Activated CD4-positive, alpha-beta T cell treated with anti-CD3 and anti-CD28 coated beads for 48 hours (primary cell): ENCODE measurements at regions not wholly inside any gene's neighbourhood (a gene's known extent, or its start where the extent isn't known, plus 50 kb on each side); places are given as distances from the start of the nearest gene placed in this dataset.

Source experiments
- DNase-seq: peaks from one replicate; pipeline ENCODE4 v3.0.0-alpha.2; 2020

- DNase-seq = no peak
Observed at GRCh38 chr1:5369223-5369622, 623.0 kb downstream of the NPHP4 start.

GRCh38 chr1:5368201-5368600, 624.0 kb downstream of the NPHP4 start:
- DNase-seq = no peak

GRCh38 chr1:5367306-5367705, 624.9 kb downstream of the NPHP4 start:
- DNase-seq = no peak

GRCh38 chr1:5365751-5366150, 626.5 kb downstream of the NPHP4 start:
- no peak for DNase-seq

GRCh38 chr1:5364591-5364990, 627.6 kb downstream of the NPHP4 start:
- DNase-seq = no peak

- DNase-seq = no peak
Observed at GRCh38 chr1:5354681-5355080, 637.5 kb downstream of the NPHP4 start.

- no peak for DNase-seq
Observed at GRCh38 chr1:5351366-5351765, 640.9 kb downstream of the NPHP4 start.

- DNase-seq = no peak
Observed at GRCh38 chr1:5349526-5349925, 642.7 kb downstream of the NPHP4 start.

- DNase-seq = no peak
Observed at GRCh38 chr1:5348732-5349465, 643.3 kb downstream of the NPHP4 start.

GRCh38 chr1:5347726-5348125, 644.5 kb downstream of the NPHP4 start:
- no peak for DNase-seq

- no peak for DNase-seq
Observed at GRCh38 chr1:5345556-5345955, 646.7 kb downstream of the NPHP4 start.

- no peak for DNase-seq
Observed at GRCh38 chr1:5343256-5344020, 648.8 kb downstream of the NPHP4 start.

GRCh38 chr1:5342830-5343229, 649.4 kb downstream of the NPHP4 start:
- no peak for DNase-seq

GRCh38 chr1:5342172-5342571, 650.1 kb downstream of the NPHP4 start:
- DNase-seq = no peak

GRCh38 chr1:5341471-5341870, 650.8 kb downstream of the NPHP4 start:
- DNase-seq = no peak

GRCh38 chr1:5340560-5341130, 651.6 kb downstream of the NPHP4 start:
- DNase-seq = no peak

GRCh38 chr1:5338466-5338865, 653.8 kb downstream of the NPHP4 start:
- no peak for DNase-seq

GRCh38 chr1:5333291-5333690, 658.9 kb downstream of the NPHP4 start:
- DNase-seq = no peak

GRCh38 chr1:5331101-5331500, 661.1 kb downstream of the NPHP4 start:
- no peak for DNase-seq

- no peak for DNase-seq
Observed at GRCh38 chr1:5329068-5329739, 663.0 kb downstream of the NPHP4 start.

- no peak for DNase-seq
Observed at GRCh38 chr1:5324883-5325282, 667.3 kb downstream of the NPHP4 start.

- no peak for DNase-seq
Observed at GRCh38 chr1:5318143-5318816, 663.9 kb downstream of the AJAP1 start.

- no peak for DNase-seq
Observed at GRCh38 chr1:5317391-5317790, 663.0 kb downstream of the AJAP1 start.
